ENCODE measurements at regions not wholly inside any gene's neighbourhood (a gene's known extent, or its start where the extent isn't known, plus 50 kb on each side); places are given as distances from the start of the nearest gene placed in this dataset.

DNA sequence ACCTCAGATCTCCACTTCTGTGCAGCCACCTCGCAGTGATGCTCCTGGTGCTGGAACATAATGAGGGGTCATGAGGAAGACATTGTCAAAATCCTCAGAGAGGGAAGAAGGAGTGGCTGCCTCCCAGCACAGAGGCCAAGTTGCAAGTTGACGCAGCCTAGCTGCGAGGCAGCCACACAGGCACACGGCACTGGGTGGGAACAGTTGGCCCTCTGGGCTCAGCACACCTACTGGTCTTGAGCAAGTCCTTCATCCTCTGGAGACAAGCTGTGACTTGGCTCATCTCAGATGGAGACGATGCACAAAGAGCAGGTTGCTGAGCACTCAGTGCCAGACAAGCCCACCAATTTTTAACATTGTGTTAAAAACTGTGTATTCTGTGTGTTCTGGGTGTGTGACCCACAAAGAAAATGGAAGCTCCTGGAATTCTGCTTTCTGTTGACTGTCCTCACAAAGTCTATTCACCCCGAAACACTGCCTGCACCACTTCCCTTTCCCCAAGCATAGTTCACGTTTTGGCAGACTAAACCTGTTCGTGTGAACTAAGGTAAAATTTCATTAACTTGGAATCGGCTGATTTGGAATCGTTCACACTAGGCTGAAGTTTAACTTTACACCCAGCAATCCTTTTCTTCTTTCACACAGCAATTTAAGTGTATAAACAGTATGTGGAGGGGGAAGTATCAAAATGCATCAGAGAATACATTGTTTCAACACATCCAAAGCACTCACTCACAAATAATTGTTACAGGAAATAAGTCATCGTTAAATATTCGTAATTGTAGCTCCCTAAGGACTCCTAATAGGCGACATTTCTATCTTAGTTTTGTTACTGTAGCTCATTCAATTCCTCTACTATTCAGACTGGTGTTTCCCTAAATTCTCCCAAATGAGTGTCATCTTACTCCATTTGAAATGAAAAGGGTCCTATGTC, 266.6 kb upstream of the ID2 start:
- H3K36me3 Mint-ChIP-seq (ENCODE audit: low read depth) = no peaks in the 10 kb centered on the region
- TF ChIP-seq, protein P1, sequence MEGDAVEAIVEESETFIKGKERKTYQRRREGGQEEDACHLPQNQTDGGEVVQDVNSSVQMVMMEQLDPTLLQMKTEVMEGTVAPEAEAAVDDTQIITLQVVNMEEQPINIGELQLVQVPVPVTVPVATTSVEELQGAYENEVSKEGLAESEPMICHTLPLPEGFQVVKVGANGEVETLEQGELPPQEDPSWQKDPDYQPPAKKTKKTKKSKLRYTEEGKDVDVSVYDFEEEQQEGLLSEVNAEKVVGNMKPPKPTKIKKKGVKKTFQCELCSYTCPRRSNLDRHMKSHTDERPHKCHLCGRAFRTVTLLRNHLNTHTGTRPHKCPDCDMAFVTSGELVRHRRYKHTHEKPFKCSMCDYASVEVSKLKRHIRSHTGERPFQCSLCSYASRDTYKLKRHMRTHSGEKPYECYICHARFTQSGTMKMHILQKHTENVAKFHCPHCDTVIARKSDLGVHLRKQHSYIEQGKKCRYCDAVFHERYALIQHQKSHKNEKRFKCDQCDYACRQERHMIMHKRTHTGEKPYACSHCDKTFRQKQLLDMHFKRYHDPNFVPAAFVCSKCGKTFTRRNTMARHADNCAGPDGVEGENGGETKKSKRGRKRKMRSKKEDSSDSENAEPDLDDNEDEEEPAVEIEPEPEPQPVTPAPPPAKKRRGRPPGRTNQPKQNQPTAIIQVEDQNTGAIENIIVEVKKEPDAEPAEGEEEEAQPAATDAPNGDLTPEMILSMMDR (conservative IDR thresholded peaks at IDR 0.05) = no peak
- Histone ChIP-seq H3K27me3 (ENCODE audit: control insufficient read depth, insufficient read depth, low read length, poor library complexity, severe bottlenecking) (no peaks in the 10 kb centered on the region), H3K4me3 (ENCODE audit: low read length) (no peak overlapping the region), H3K27ac (ENCODE audit: low read depth, low read length) (no peak overlapping the region), H3K9me3 (ENCODE audit: control insufficient read depth, low read length) (no peaks in the 10 kb centered on the region), H3K4me1 (ENCODE audit: control insufficient read depth, insufficient read depth, low read length) (no peaks in the 10 kb centered on the region), H3K36me3 (ENCODE audit: control insufficient read depth, insufficient read depth, low read length) (no peaks in the 10 kb centered on the region), H3K9ac (ENCODE audit: extremely low read depth, low read length, poor library complexity, severe bottlenecking) (no peak overlapping the region)
- peaks cover 7% of the 10 kb centered on the region for H3K4me1 Mint-ChIP-seq
- peak; percentile 44 for DNase-seq
- no peak overlapping the region for H3K27ac Mint-ChIP-seq
- WGBS, 2 experiments (ENCODE audit: insufficient coverage in 1 of 2, insufficient read length in 1 of 2) = 90% methylated on average over 8 to 13 of the region's 13 CpGs
- H3K27me3 Mint-ChIP-seq (ENCODE audit: insufficient read depth) = no peaks in the 10 kb centered on the region
- no peak overlapping the region for H3K4me3 Mint-ChIP-seq
- no peaks in the 10 kb centered on the region for H3K9me3 Mint-ChIP-seq

DNA sequence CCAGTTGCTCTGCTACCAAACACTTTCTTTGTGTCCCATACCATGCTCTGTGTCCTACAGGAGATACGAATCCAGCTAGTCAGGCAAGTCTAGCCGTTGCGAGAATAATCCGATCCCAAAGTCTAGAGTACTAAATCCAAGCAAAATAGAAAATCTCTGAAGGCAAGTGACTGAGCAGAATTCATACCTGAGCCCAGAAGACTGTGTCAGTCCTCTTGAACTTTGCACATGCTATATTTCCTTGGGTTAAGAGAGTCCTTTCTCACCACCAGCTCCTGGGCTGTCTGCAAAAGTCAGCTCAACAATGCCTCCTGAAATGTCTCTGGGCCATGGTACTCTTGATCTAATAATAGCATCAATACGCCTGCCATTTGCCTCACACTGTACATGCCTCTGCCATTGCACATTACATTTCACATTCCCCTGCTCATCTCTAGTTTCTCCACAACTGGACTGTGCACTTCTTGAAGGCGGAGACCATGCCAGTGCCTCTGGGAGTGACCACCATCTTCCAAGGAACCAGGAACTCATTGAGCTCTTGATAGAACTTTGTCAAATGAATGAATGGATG, 265.8 kb upstream of the ID2 start:
- Histone ChIP-seq H3K27me3 (ENCODE audit: control insufficient read depth, insufficient read depth, low read length, poor library complexity, severe bottlenecking) (no peaks in the 10 kb centered on the region), H3K36me3 (ENCODE audit: control insufficient read depth, insufficient read depth, low read length) (no peaks in the 10 kb centered on the region), H3K9ac (ENCODE audit: extremely low read depth, low read length, poor library complexity, severe bottlenecking) (no peak overlapping the region), H3K4me1 (ENCODE audit: control insufficient read depth, insufficient read depth, low read length) (no peaks in the 10 kb centered on the region), H3K27ac (ENCODE audit: low read depth, low read length) (no peak overlapping the region), H3K9me3 (ENCODE audit: control insufficient read depth, low read length) (no peaks in the 10 kb centered on the region), H3K4me3 (ENCODE audit: low read length) (no peak overlapping the region)
- no peaks in the 10 kb centered on the region for H3K36me3 Mint-ChIP-seq (ENCODE audit: low read depth)
- H3K27me3 Mint-ChIP-seq (ENCODE audit: insufficient read depth) = no peaks in the 10 kb centered on the region
- no peak overlapping the region for H3K4me3 Mint-ChIP-seq
- no peak for DNase-seq
- no peak overlapping the region for H3K27ac Mint-ChIP-seq
- TF ChIP-seq, protein P1 (conservative IDR thresholded peaks at IDR 0.05) = no peak
- WGBS, 2 experiments (ENCODE audit: insufficient coverage in 1 of 2, insufficient read length in 1 of 2) = 90 to 94% methylated on average over 6 of the region's 6 CpGs
- H3K9me3 Mint-ChIP-seq = no peaks in the 10 kb centered on the region
- H3K4me1 Mint-ChIP-seq = peaks cover 7% of the 10 kb centered on the region

DNA sequence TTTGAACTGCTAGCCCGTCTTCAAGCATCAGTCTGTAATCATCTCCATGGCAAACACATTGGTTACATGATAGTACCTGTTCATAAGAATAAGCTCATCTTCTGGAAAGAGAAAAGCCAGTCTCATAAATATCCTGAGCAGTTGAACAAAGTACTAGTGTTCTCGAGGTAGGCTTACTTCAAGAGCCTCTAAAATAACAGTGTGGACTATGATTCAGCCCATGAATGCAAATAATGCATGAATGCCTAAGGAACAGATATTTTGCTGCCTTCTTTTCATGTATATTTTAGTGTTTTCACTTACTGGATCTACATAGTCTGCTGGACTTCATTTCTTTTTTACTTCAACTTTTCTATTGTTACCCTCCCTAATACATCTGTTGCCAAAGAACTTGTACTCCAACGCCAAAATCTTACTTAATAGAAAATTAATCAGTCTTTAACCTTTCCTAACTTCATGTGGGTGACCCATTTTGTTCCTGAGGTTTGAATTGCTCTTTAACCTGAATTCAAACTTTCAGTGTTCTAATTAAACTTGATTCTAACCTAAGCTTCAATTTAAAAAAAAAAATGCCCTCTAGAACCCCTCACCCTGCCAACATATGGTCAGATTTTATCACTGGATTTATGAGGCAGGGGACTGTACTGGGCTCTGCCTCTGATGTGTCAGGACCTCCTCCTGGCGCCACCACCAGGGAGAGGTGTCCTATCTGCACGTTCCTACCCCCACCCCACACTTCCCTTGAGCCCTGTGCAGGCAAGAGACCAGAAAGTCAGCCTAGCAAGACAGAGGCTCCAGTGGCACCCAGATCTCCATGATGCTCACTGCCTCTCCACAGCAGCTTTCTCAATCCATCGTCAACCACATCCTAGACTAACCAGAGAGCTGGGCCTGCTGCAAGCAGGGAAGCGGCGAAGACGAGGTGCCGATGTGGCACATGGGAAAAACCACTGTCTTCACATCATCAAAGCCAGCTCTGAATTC, 264.7 kb upstream of the ID2 start:
- WGBS, 2 experiments (ENCODE audit: insufficient coverage in 1 of 2, insufficient read length in 1 of 2) = 89 to 93% methylated on average over 7 to 10 of the region's 10 CpGs
- Histone ChIP-seq H3K4me1 (ENCODE audit: control insufficient read depth, insufficient read depth, low read length) (no peaks in the 10 kb centered on the region), H3K4me3 (ENCODE audit: low read length) (no peak overlapping the region), H3K27ac (ENCODE audit: low read depth, low read length) (no peak overlapping the region), H3K27me3 (ENCODE audit: control insufficient read depth, insufficient read depth, low read length, poor library complexity, severe bottlenecking) (no peaks in the 10 kb centered on the region), H3K36me3 (ENCODE audit: control insufficient read depth, insufficient read depth, low read length) (no peaks in the 10 kb centered on the region), H3K9me3 (ENCODE audit: control insufficient read depth, low read length) (no peaks in the 10 kb centered on the region), H3K9ac (ENCODE audit: extremely low read depth, low read length, poor library complexity, severe bottlenecking) (no peak overlapping the region)
- H3K27me3 Mint-ChIP-seq (ENCODE audit: insufficient read depth) = no peaks in the 10 kb centered on the region
- H3K36me3 Mint-ChIP-seq (ENCODE audit: low read depth) = no peaks in the 10 kb centered on the region
- no peak for DNase-seq
- TF ChIP-seq, protein P1 (conservative IDR thresholded peaks at IDR 0.05) = peak; percentile 32
- H3K4me1 Mint-ChIP-seq = peaks cover 9% of the 10 kb centered on the region
- no peaks in the 10 kb centered on the region for H3K9me3 Mint-ChIP-seq
- H3K4me3 Mint-ChIP-seq = no peak overlapping the region
- no peak overlapping the region for H3K27ac Mint-ChIP-seq

Data from endodermal cell (in vitro differentiated cells).